GM19240 (cell line): ENCODE measurements at regions not wholly inside any gene's neighbourhood (a gene's known extent, or its start where the extent isn't known, plus 50 kb on each side); places are given as distances from the start of the nearest gene placed in this dataset.

Experiments used
- DNase-seq: peaks from one replicate; pipeline ENCODE4 v3.0.0; 2011; ENCODE audit warnings: low spot score; ENCODE audit not compliant: insufficient read length

- DNase-seq: no peak
Observed at GRCh38 chr5:135248801-135249231, 150.2 kb downstream of the MACROH2A1 start.

GRCh38 chr5:135246923-135247795 is 151.9 kb downstream of the MACROH2A1 start:
- no peak for DNase-seq

GRCh38 chr5:135246605-135246922 is 152.5 kb downstream of the MACROH2A1 start:
- no peak for DNase-seq

- no peak for DNase-seq
Observed at GRCh38 chr5:135245521-135246499, 153.2 kb downstream of the MACROH2A1 start.

GRCh38 chr5:135244620-135245021 is 154.4 kb downstream of the MACROH2A1 start:
- no peak for DNase-seq

GRCh38 chr5:135243556-135244285 is 155.3 kb downstream of the MACROH2A1 start:
- DNase-seq: no peak

GRCh38 chr5:135242866-135243555 is 156.0 kb downstream of the MACROH2A1 start:
- DNase-seq: no peak

- no peak for DNase-seq
Observed at GRCh38 chr5:135242021-135242865, 156.8 kb downstream of the MACROH2A1 start.

- no peak for DNase-seq
Observed at GRCh38 chr5:135241536-135241935, 157.5 kb downstream of the MACROH2A1 start.

- DNase-seq: no peak
Observed at GRCh38 chr5:135240781-135241360, 158.2 kb downstream of the MACROH2A1 start.

GRCh38 chr5:135240283-135240633 is 158.8 kb downstream of the MACROH2A1 start:
- no peak for DNase-seq

GRCh38 chr5:135239453-135240282 is 159.4 kb downstream of the MACROH2A1 start:
- DNase-seq: no peak

- no peak for DNase-seq
Observed at GRCh38 chr5:135238622-135239452, 160.2 kb downstream of the MACROH2A1 start.

GRCh38 chr5:135237748-135238103 is 161.3 kb downstream of the MACROH2A1 start:
- no peak for DNase-seq

- DNase-seq: no peak
Observed at GRCh38 chr5:135236908-135237747, 161.9 kb downstream of the MACROH2A1 start.

- no peak for DNase-seq
Observed at GRCh38 chr5:135236228-135236907, 162.7 kb downstream of the MACROH2A1 start.
